AG04450 (cell line): ENCODE measurements at regions not wholly inside any gene's neighbourhood (a gene's known extent, or its start where the extent isn't known, plus 50 kb on each side); places are given as distances from the start of the nearest gene placed in this dataset.

Experiments
- CTCF ChIA-PET: fragments of 300-600, 350-600 bp; formaldehyde crosslinking; extraction: SDS; loops from one replicate; lab custom pipeline; 2022; ENCODE audit warnings: antibody characterized with exemption, inconsistent platforms; lab: Charles Lee
- POLR2A ChIA-PET: fragments of 350-600 bp; formaldehyde crosslinking; extraction: SDS; loops from one replicate; lab custom pipeline; 2021; ENCODE audit warnings: antibody characterized with exemption, inconsistent platforms; lab: Yijun Ruan, JAX
- DNase-seq: peaks from one replicate; pipeline ENCODE4 v3.0.0-alpha.2; 2011; ENCODE audit warnings: low read depth, low spot score
- H3K27ac ChIP-seq: one replicate; pipeline ENCODE4 v1.5.1; 2012; ENCODE audit warnings: low read depth, low read length, control low read depth
- H3K27me3 ChIP-seq: one replicate; pipeline ENCODE4 v1.6.0; 2012; ENCODE audit warnings: low read length; ENCODE audit not compliant: control insufficient read depth, insufficient read depth
- H3K4me3 ChIP-seq: 2 replicates; pipeline ENCODE4 v1.5.1; 2011; ENCODE audit warnings: mild to moderate bottlenecking, low read depth, low read length, control low read depth
- H3K9me3 ChIP-seq: 2 replicates; pipeline ENCODE4 v1.5.1; 2012; ENCODE audit warnings: low read length; ENCODE audit not compliant: control insufficient read depth, insufficient read depth
- TF ChIP-seq, protein P1 (sequence below): IDR thresholded peaks from 2 replicates; pipeline ENCODE4 v1.5.1; 2011; ENCODE audit warnings: low read depth, low read length, control low read depth, inconsistent platforms

- H3K4me3 ChIP-seq: no peak overlapping the region
- TF ChIP-seq, protein P1, sequence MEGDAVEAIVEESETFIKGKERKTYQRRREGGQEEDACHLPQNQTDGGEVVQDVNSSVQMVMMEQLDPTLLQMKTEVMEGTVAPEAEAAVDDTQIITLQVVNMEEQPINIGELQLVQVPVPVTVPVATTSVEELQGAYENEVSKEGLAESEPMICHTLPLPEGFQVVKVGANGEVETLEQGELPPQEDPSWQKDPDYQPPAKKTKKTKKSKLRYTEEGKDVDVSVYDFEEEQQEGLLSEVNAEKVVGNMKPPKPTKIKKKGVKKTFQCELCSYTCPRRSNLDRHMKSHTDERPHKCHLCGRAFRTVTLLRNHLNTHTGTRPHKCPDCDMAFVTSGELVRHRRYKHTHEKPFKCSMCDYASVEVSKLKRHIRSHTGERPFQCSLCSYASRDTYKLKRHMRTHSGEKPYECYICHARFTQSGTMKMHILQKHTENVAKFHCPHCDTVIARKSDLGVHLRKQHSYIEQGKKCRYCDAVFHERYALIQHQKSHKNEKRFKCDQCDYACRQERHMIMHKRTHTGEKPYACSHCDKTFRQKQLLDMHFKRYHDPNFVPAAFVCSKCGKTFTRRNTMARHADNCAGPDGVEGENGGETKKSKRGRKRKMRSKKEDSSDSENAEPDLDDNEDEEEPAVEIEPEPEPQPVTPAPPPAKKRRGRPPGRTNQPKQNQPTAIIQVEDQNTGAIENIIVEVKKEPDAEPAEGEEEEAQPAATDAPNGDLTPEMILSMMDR: no peak
- POLR2A ChIA-PET: no interaction called here
- no peak for DNase-seq
- no peaks in the 10 kb centered on the region for H3K9me3 ChIP-seq
- no peak overlapping the region for H3K27ac ChIP-seq
- CTCF ChIA-PET: no interaction called here
- H3K27me3 ChIP-seq: no peaks in the 10 kb centered on the region
Measured at GRCh38 chr5:67286006-67286405, 89.4 kb upstream of the CD180 start.

GRCh38 chr5:67283988-67284487, 87.4 kb upstream of the CD180 start:
- no peaks in the 10 kb centered on the region for H3K9me3 ChIP-seq
- CTCF ChIA-PET: interaction anchor here (2.0 kb wide), 1 partner anchor 38 kb away, joined by 6 read pairs; no protein-coding TSS in a partner anchor
- H3K27me3 ChIP-seq: no peaks in the 10 kb centered on the region
- no peak for DNase-seq
- no peak overlapping the region for H3K4me3 ChIP-seq
- POLR2A ChIA-PET: no interaction called here
- TF ChIP-seq, protein P1: no peak
- H3K27ac ChIP-seq: no peak overlapping the region

GRCh38 chr5:67283275-67283987, 86.8 kb upstream of the CD180 start:
- CTCF ChIA-PET: interaction anchor here (2.0 kb wide), 1 partner anchor 37 kb away, joined by 6 read pairs; no protein-coding TSS in a partner anchor
- TF ChIP-seq, protein P1: no peak
- no peak for DNase-seq
- POLR2A ChIA-PET: no interaction called here
- no peaks in the 10 kb centered on the region for H3K27me3 ChIP-seq
- no peak overlapping the region for H3K4me3 ChIP-seq
- H3K27ac ChIP-seq: no peak overlapping the region
- H3K9me3 ChIP-seq: no peaks in the 10 kb centered on the region

DNA sequence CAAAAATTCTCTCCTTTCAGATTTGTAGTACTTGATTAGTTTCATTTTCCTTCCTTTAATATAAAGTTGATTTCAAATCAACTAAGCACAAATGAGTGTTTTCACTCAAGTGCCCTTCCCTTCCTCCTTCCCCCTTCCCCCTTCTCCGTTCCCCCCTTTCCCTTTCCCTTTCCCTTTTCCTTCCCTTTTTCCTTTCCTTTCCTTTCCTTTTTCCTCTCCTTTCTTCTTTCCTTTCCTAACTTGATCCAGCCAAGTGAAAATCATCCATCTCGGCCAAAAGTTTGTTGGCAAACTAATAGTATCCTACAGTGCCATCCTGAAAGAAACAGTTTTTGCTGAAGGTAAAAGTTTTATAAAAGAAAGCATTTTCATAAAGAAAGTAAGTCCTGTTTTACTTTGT, 85.3 kb upstream of the CD180 start:
- POLR2A ChIA-PET: no interaction called here

More for the DNA sequence above, 85.3 kb upstream of the CD180 start:
- CTCF ChIA-PET: no interaction called here
- TF ChIP-seq, protein P1: no peak
- H3K27me3 ChIP-seq: no peaks in the 10 kb centered on the region
- no peak overlapping the region for H3K4me3 ChIP-seq
- no peak for DNase-seq
- no peak overlapping the region for H3K27ac ChIP-seq
- no peaks in the 10 kb centered on the region for H3K9me3 ChIP-seq
